ENCODE measurements at regions not wholly inside any gene's neighbourhood (a gene's known extent, or its start where the extent isn't known, plus 50 kb on each side); places are given as distances from the start of the nearest gene placed in this dataset.

DNA sequence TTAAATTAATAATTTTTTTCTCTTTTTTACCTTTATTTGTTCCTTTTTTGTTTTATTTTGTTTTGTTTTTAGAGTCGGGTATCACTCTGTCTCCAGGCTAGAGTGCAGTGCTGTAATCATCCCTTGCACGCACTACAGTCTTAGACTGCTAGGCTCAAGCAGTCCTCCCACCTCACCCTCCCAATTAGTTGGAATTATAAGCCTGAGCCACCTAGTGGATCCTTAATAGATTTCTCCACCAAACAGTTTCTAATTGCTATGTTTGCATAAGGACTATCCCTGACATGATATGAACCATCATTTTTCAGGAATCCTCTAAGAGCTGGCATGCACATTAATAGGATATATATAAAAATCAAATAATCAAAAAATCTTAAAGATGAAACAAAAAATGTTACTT, 993.2 kb downstream of the OTOL1 start:
- Histone ChIP-seq H3K9me3 (no peaks in the 10 kb centered on the region), H3K27ac (no peak overlapping the region), H3K4me3 (no peak overlapping the region), H3K36me3 (no peaks in the 10 kb centered on the region), H3K27me3 (no peaks in the 10 kb centered on the region), H3K4me1 (no peaks in the 10 kb centered on the region)
- DNase-seq (ENCODE audit: low spot score in 2 of 2) = no peak
- intact Hi-C loops (cut with DNase I) = no loop called here
- TF ChIP-seq, protein P1, sequence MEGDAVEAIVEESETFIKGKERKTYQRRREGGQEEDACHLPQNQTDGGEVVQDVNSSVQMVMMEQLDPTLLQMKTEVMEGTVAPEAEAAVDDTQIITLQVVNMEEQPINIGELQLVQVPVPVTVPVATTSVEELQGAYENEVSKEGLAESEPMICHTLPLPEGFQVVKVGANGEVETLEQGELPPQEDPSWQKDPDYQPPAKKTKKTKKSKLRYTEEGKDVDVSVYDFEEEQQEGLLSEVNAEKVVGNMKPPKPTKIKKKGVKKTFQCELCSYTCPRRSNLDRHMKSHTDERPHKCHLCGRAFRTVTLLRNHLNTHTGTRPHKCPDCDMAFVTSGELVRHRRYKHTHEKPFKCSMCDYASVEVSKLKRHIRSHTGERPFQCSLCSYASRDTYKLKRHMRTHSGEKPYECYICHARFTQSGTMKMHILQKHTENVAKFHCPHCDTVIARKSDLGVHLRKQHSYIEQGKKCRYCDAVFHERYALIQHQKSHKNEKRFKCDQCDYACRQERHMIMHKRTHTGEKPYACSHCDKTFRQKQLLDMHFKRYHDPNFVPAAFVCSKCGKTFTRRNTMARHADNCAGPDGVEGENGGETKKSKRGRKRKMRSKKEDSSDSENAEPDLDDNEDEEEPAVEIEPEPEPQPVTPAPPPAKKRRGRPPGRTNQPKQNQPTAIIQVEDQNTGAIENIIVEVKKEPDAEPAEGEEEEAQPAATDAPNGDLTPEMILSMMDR (IDR thresholded peaks at IDR 0.05) = no peak

DNA sequence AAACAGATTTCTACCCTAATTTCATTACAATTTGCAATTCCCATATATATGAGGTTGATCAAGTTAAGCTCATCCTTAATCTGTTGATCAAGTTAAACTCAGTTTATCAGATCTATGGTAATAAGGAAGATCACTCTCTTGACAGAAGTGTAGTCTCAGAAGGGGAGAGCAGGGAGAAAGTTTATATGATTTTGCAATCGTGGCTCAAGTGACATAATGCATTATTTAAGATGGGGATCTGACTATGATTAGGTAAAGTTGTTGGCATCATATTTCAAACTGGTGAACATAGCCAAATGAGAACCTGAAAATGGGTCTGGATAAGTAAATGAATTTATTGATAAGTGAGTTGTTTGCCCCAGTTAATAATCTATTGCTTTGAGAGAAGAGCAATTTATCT, 995.3 kb downstream of the OTOL1 start:
- H3K9me3 ChIP-seq = no peaks in the 10 kb centered on the region
- no peaks in the 10 kb centered on the region for H3K36me3 ChIP-seq
- no peaks in the 10 kb centered on the region for H3K4me1 ChIP-seq
- no peak overlapping the region for H3K4me3 ChIP-seq
- TF ChIP-seq, protein P1 (IDR thresholded peaks at IDR 0.05) = no peak
- intact Hi-C loops (cut with DNase I) = no loop called here
- H3K27ac ChIP-seq = no peak overlapping the region
- no peak for DNase-seq (ENCODE audit: low spot score in 2 of 2)
- H3K27me3 ChIP-seq = no peaks in the 10 kb centered on the region

DNA sequence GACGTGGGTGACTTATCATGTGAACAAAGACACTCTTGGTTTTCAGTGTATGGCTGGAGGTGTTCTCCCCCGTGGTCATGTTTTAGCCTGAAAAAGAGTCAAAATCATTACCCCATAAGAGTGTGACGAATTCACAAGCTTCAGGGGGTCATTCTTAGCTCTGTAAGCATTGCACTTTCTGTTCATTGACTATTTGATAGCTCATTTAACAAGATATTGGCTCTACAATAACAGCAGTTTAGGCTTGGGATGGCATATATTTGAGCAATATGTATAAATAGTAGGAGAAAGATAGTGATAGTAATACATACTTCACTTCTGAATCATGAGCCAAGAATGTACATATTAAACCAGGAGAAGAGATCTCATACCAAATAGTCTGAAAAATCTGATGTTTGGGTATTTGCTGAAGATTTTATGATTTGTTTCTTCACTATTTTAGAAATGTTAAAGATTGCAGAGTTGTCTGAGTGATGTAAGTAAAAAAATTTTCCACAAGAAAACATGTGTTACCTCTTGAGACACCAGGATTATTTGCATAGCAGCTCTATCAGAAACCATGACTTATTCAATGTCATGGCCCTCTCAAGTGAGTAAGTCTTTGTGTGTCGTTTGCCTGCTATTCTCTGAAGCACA, 996.0 kb downstream of the OTOL1 start:
- Histone ChIP-seq H3K36me3 (no peaks in the 10 kb centered on the region), H3K4me1 (no peaks in the 10 kb centered on the region), H3K27ac (no peak overlapping the region), H3K27me3 (no peaks in the 10 kb centered on the region), H3K9me3 (no peaks in the 10 kb centered on the region), H3K4me3 (no peak overlapping the region)
- no peak for DNase-seq (ENCODE audit: low spot score in 2 of 2)
- intact Hi-C loops (cut with DNase I) = no loop called here
- TF ChIP-seq, protein P1 (IDR thresholded peaks at IDR 0.05) = no peak

DNA sequence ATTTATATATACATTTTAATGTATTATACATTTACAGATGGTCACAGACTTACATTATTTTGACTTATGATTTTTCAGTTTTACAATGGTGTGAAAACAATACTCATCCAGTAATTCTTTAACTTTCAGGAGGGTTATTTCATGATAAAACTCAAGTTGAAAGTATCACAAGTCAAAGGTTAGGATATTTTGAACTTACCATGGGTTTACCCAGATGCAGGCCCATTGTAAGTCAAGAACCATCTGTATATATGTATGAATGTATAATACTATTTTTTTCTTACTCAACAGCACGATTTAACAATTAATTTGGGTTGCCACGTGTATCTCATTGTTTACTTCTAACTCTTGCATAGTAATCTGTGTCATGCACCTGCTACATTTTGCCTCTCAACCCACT, 1002.0 kb downstream of the OTOL1 start:
- H3K27ac ChIP-seq = no peak overlapping the region
- H3K4me3 ChIP-seq = no peak overlapping the region
- DNase-seq (ENCODE audit: low spot score in 2 of 2) = no peak
- H3K4me1 ChIP-seq = no peaks in the 10 kb centered on the region
- intact Hi-C loops (cut with DNase I) = no loop called here
- H3K36me3 ChIP-seq = no peaks in the 10 kb centered on the region
- TF ChIP-seq, protein P1 (IDR thresholded peaks at IDR 0.05) = no peak
- no peaks in the 10 kb centered on the region for H3K27me3 ChIP-seq
- H3K9me3 ChIP-seq = no peaks in the 10 kb centered on the region

DNA sequence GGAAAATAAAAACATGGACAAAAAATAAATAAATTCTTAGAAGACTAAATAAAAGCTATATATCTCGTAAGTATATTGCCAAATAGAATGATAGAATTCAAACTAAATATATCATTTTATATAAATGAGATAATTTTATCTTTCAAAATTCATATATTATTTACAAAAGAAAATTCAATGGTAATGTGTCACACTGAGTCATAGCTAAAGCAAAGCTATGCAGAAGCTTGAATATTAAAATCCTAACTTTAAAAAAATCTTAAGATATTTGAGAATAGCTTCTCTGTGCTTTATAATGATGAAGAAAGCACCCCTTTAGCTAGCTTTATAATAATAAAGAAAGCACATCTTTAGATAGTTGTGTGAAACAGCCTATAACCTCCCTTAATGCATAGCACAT, 1010.8 kb downstream of the OTOL1 start:
- no peak overlapping the region for H3K4me3 ChIP-seq
- no peak for DNase-seq (ENCODE audit: low spot score in 2 of 2)
- H3K36me3 ChIP-seq = no peaks in the 10 kb centered on the region
- no peaks in the 10 kb centered on the region for H3K4me1 ChIP-seq
- intact Hi-C loops (cut with DNase I) = no loop called here
- no peaks in the 10 kb centered on the region for H3K27me3 ChIP-seq
- no peaks in the 10 kb centered on the region for H3K9me3 ChIP-seq
- no peak overlapping the region for H3K27ac ChIP-seq
- TF ChIP-seq, protein P1 (IDR thresholded peaks at IDR 0.05) = no peak

DNA sequence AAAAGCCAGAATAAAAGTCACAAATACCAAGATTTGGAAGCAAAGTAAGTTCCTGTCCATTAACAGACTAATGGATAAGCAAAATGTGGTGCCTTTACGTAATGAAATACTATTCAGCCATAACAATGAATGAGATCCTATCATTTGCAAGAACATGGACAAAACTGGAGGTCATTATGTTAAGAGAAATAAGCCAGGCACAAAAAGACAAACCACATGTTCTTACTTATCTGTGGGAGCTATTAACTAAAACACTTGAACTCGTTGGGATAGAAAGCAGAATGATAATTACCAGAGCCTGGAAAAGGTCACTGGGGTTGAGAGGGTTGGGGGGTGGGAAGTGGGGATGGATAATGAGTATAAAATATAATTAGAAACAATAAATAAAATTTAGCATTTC, 1015.9 kb downstream of the OTOL1 start:
- intact Hi-C loops (cut with DNase I) = no loop called here
- no peaks in the 10 kb centered on the region for H3K36me3 ChIP-seq
- TF ChIP-seq, protein P1 (IDR thresholded peaks at IDR 0.05) = no peak
- no peak overlapping the region for H3K4me3 ChIP-seq
- no peak overlapping the region for H3K27ac ChIP-seq
- no peaks in the 10 kb centered on the region for H3K4me1 ChIP-seq
- no peaks in the 10 kb centered on the region for H3K9me3 ChIP-seq
- no peaks in the 10 kb centered on the region for H3K27me3 ChIP-seq
- DNase-seq (ENCODE audit: low spot score in 2 of 2) = no peak
